HepG2 (cell line): ENCODE measurements at regions not wholly inside any gene's neighbourhood (a gene's known extent, or its start where the extent isn't known, plus 50 kb on each side); places are given as distances from the start of the nearest gene placed in this dataset.

Source experiments
- CERS6 ChIP-seq: sonication (generic); formaldehyde crosslinking; IDR thresholded peaks from 2 replicates; pipeline ENCODE4 v1.5.0; 2020; ENCODE audit warnings: missing genetic modification reagents
- E2F5 ChIP-seq: sonication (generic); formaldehyde crosslinking; conservative IDR thresholded peaks from 2 replicates; pipeline ENCODE4 v1.4.0; 2020; ENCODE audit warnings: missing genetic modification reagents
- ERF ChIP-seq: IDR thresholded peaks from 2 replicates; pipeline ENCODE4 v1.6.1; 2018; ENCODE audit warnings: missing biosample characterization, missing genetic modification reagents
- GMEB2 ChIP-seq: IDR thresholded peaks from 2 replicates; pipeline ENCODE4 v1.6.1; 2016; ENCODE audit warnings: missing biosample characterization, missing genetic modification reagents, low read depth
- GPBP1L1 ChIP-seq: sonication (generic); formaldehyde crosslinking; IDR thresholded peaks from 2 replicates; pipeline ENCODE4 v1.5.0; 2020; ENCODE audit warnings: mild to moderate bottlenecking, missing genetic modification reagents
- KAT8 ChIP-seq: IDR thresholded peaks from 2 replicates; pipeline ENCODE4 v1.6.1; 2016; ENCODE audit warnings: missing genetic modification reagents, missing compliant biosample characterization
- MBNL3 ChIP-seq: fragments of 250-450 bp; sonication (Bioruptor Pico); conservative IDR thresholded peaks from 2 replicates; pipeline ENCODE4 v1.8.0; 2022; ENCODE audit warnings: mild to moderate bottlenecking, inconsistent platforms
- SOX5 ChIP-seq: IDR thresholded peaks from 2 replicates; pipeline ENCODE4 v1.6.1; 2016; ENCODE audit warnings: borderline replicate concordance
- TFDP2 ChIP-seq: sonication (generic); formaldehyde crosslinking; IDR thresholded peaks from 2 replicates; pipeline ENCODE4 v1.4.0; 2020; ENCODE audit warnings: missing genetic modification reagents
- TMF1 ChIP-seq: sonication (generic); formaldehyde crosslinking; IDR thresholded peaks from 2 replicates; pipeline ENCODE4 v1.8.1; 2022; ENCODE audit warnings: low read depth, missing genetic modification reagents
- ZNF207 ChIP-seq: fragments of 450-650 bp; IDR thresholded peaks from 2 replicates; pipeline ENCODE4 v1.6.1; 2016; ENCODE audit warnings: antibody characterized with exemption, borderline replicate concordance
- ZNF251 ChIP-seq: sonication (generic); formaldehyde crosslinking; IDR thresholded peaks from 2 replicates; pipeline ENCODE4 v1.9.0; 2021; ENCODE audit warnings: mild to moderate bottlenecking, missing genetic modification reagents
- ZNF318 ChIP-seq: sonication (generic); formaldehyde crosslinking; IDR thresholded peaks from 2 replicates; pipeline ENCODE4 v1.4.0; 2020; ENCODE audit warnings: mild to moderate bottlenecking, missing genetic modification reagents
- ZNF605 ChIP-seq: sonication (generic); formaldehyde crosslinking; IDR thresholded peaks from 2 replicates; pipeline ENCODE4 v1.8.0; 2022; ENCODE audit warnings: mild to moderate bottlenecking, missing genetic modification reagents
- ZNF768 ChIP-seq: sonication (generic); formaldehyde crosslinking; IDR thresholded peaks from 2 replicates; pipeline ENCODE4 v1.4.0; 2020; ENCODE audit warnings: missing genetic modification reagents

GRCh38 chr1:21368515-21369289 lies 71.2 kb upstream of the NBPF3 start (continued):
- TF ChIP-seq ZNF318 (CRISPR knock-in tag) (no peak), CERS6 (CRISPR knock-in tag) (no peak), ZNF251 (CRISPR knock-in tag) (no peak), ZNF207 (no peak), E2F5 (CRISPR knock-in tag) (no peak), TFDP2 (0 out of 2 replicates have a peak, but pooled peaks have one; percentile 15), MBNL3 (CRISPR knock-in tag) (no peak), GMEB2 (CRISPR knock-in tag) (no peak), ERF (CRISPR knock-in tag) (peak; percentile 81), KAT8 (peak; percentile 70), TMF1 (CRISPR knock-in tag) (0 out of 2 replicates have a peak, but pooled peaks have one; percentile 50), ZNF768 (CRISPR knock-in tag) (peak; percentile 38; the same call in 1 of the 2 replicates), ZNF605 (CRISPR knock-in tag) (0 out of 2 replicates have a peak, but pooled peaks have one; percentile 19), GPBP1L1 (no peak), SOX5 (CRISPR knock-in tag) (peak; percentile 55; the same call in 1 of the 2 replicates)
